ENCODE measurements at regions not wholly inside any gene's neighbourhood (a gene's known extent, or its start where the extent isn't known, plus 50 kb on each side); places are given as distances from the start of the nearest gene placed in this dataset.

- H3K36me3 ChIP-seq (ENCODE audit: insufficient read depth, low read length), result no peaks in the 10 kb centered on the region
- no peak overlapping the region for H3K4me3 ChIP-seq (ENCODE audit: low read length in 2 of 2)
- H3K4me1 Mint-ChIP-seq, result no peaks in the 10 kb centered on the region
- H3K36me3 Mint-ChIP-seq, result no peaks in the 10 kb centered on the region
- no peak overlapping the region for H3K4me3 Mint-ChIP-seq
- DNase-seq, result no peak
- H3K9me3 ChIP-seq (ENCODE audit: control insufficient read depth in 1 of 2, low read length in 2 of 2), result no peaks in the 10 kb centered on the region
- ChIA-PET CTCF (ENCODE audit: partially characterized antibody) (interaction anchor here (1.5 kb wide), 1 partner anchor 23 kb away, joined by 6 read pairs; no protein-coding TSS in a partner anchor), POLR2A (ENCODE audit: partially characterized antibody) (no interaction called here)
- H3K27ac ChIP-seq (ENCODE audit: low read depth, low read length), result no peak overlapping the region
- H3K27me3 ChIP-seq (ENCODE audit: insufficient read depth, low read length), result no peaks in the 10 kb centered on the region
- H3K27ac Mint-ChIP-seq, result no peak overlapping the region
- H3K27me3 Mint-ChIP-seq, result peaks cover under 1 to 1% of the 10 kb centered on the region in 2 donors
- H3K4me1 ChIP-seq (ENCODE audit: insufficient read depth, low read length), result no peaks in the 10 kb centered on the region
- H3K9me3 Mint-ChIP-seq, result no peaks in the 10 kb centered on the region
- intact Hi-C loops (cut with micrococcal nuclease), result no loop called here
Observed at GRCh38 chr6:44678252-44678935, 290.9 kb downstream of the CDC5L start.

GRCh38 chr6:44679438-44680201 is 292.1 kb downstream of the CDC5L start:
- H3K27ac Mint-ChIP-seq, result no peak overlapping the region
- no peaks in the 10 kb centered on the region for H3K36me3 Mint-ChIP-seq
- H3K27ac ChIP-seq (ENCODE audit: low read depth, low read length), result no peak overlapping the region
- H3K9me3 ChIP-seq (ENCODE audit: control insufficient read depth in 1 of 2, low read length in 2 of 2), result no peaks in the 10 kb centered on the region
- intact Hi-C loops (cut with micrococcal nuclease), result no loop called here
- H3K36me3 ChIP-seq (ENCODE audit: insufficient read depth, low read length), result no peaks in the 10 kb centered on the region
- ChIA-PET POLR2A (ENCODE audit: partially characterized antibody) (no interaction called here), CTCF (ENCODE audit: partially characterized antibody) (interaction anchor here (1.5 kb wide), 1 partner anchor 24 kb away, joined by 6 read pairs; no protein-coding TSS in a partner anchor)
- no peaks in the 10 kb centered on the region for H3K27me3 ChIP-seq (ENCODE audit: insufficient read depth, low read length)
- H3K4me1 ChIP-seq (ENCODE audit: insufficient read depth, low read length), result no peaks in the 10 kb centered on the region
- H3K9me3 Mint-ChIP-seq, result no peaks in the 10 kb centered on the region
- peaks cover 0 to 1% of the 10 kb centered on the region in 2 donors for H3K27me3 Mint-ChIP-seq
- no peaks in the 10 kb centered on the region for H3K4me1 Mint-ChIP-seq
- no peak overlapping the region for H3K4me3 Mint-ChIP-seq
- H3K4me3 ChIP-seq (ENCODE audit: low read length in 2 of 2), result no peak overlapping the region
- no peak for DNase-seq

GRCh38 chr6:44680202-44680720 is 292.8 kb downstream of the CDC5L start:
- ChIA-PET CTCF (ENCODE audit: partially characterized antibody) (no interaction called here), POLR2A (ENCODE audit: partially characterized antibody) (no interaction called here)
- Histone ChIP-seq H3K27ac (ENCODE audit: low read depth, low read length) (no peak overlapping the region), H3K4me1 (ENCODE audit: insufficient read depth, low read length) (no peaks in the 10 kb centered on the region), H3K4me3 (ENCODE audit: low read length in 2 of 2) (no peak overlapping the region), H3K9me3 (ENCODE audit: control insufficient read depth in 1 of 2, low read length in 2 of 2) (no peaks in the 10 kb centered on the region), H3K27me3 (ENCODE audit: insufficient read depth, low read length) (no peaks in the 10 kb centered on the region), H3K36me3 (ENCODE audit: insufficient read depth, low read length) (no peaks in the 10 kb centered on the region)
- Mint-ChIP-seq H3K27ac (no peak overlapping the region), H3K36me3 (no peaks in the 10 kb centered on the region), H3K9me3 (no peaks in the 10 kb centered on the region), H3K4me1 (no peaks in the 10 kb centered on the region), H3K4me3 (no peak overlapping the region), H3K27me3 (peaks cover 0 to 1% of the 10 kb centered on the region in 2 donors)
- intact Hi-C loops (cut with micrococcal nuclease), result no loop called here
- no peak for DNase-seq

- Mint-ChIP-seq H3K4me3 (no peak overlapping the region), H3K27ac (no peak overlapping the region), H3K27me3 (peaks cover 0 to 1% of the 10 kb centered on the region in 2 donors), H3K9me3 (peaks cover 0 to 3% (median 0%) of the 10 kb centered on the region in 8 donors), H3K36me3 (no peaks in the 10 kb centered on the region), H3K4me1 (no peaks in the 10 kb centered on the region)
- no peaks in the 10 kb centered on the region for H3K27me3 ChIP-seq (ENCODE audit: insufficient read depth, low read length)
- ChIA-PET POLR2A (ENCODE audit: partially characterized antibody) (no interaction called here), CTCF (ENCODE audit: partially characterized antibody) (no interaction called here)
- H3K9me3 ChIP-seq (ENCODE audit: control insufficient read depth in 1 of 2, low read length in 2 of 2), result no peaks in the 10 kb centered on the region
- H3K4me1 ChIP-seq (ENCODE audit: insufficient read depth, low read length), result no peaks in the 10 kb centered on the region
- H3K4me3 ChIP-seq (ENCODE audit: low read length in 2 of 2), result no peak overlapping the region
- no peak overlapping the region for H3K27ac ChIP-seq (ENCODE audit: low read depth, low read length)
- DNase-seq, result no peak
- no peaks in the 10 kb centered on the region for H3K36me3 ChIP-seq (ENCODE audit: insufficient read depth, low read length)
- intact Hi-C loops (cut with micrococcal nuclease), result no loop called here
Observed at GRCh38 chr6:44681761-44682160, 294.3 kb downstream of the CDC5L start.

GRCh38 chr6:44682280-44682679 is 294.8 kb downstream of the CDC5L start:
- H3K27me3 ChIP-seq (ENCODE audit: insufficient read depth, low read length), result no peaks in the 10 kb centered on the region
- H3K36me3 Mint-ChIP-seq, result no peaks in the 10 kb centered on the region
- H3K9me3 ChIP-seq (ENCODE audit: control insufficient read depth in 1 of 2, low read length in 2 of 2), result no peaks in the 10 kb centered on the region
- no peak overlapping the region for H3K27ac ChIP-seq (ENCODE audit: low read depth, low read length)
- H3K4me3 Mint-ChIP-seq, result no peak overlapping the region
- POLR2A ChIA-PET (ENCODE audit: partially characterized antibody), result no interaction called here
- peaks cover 0 to 6% (median under 1%) of the 10 kb centered on the region in 8 donors for H3K9me3 Mint-ChIP-seq
- no peak overlapping the region for H3K4me3 ChIP-seq (ENCODE audit: low read length in 2 of 2)
- H3K27ac Mint-ChIP-seq, result no peak overlapping the region
- no peaks in the 10 kb centered on the region for H3K4me1 Mint-ChIP-seq
- CTCF ChIA-PET (ENCODE audit: partially characterized antibody), result no interaction called here
- H3K36me3 ChIP-seq (ENCODE audit: insufficient read depth, low read length), result no peaks in the 10 kb centered on the region
- intact Hi-C loops (cut with micrococcal nuclease), result no loop called here
- no peak for DNase-seq
- peaks cover 0 to 1% of the 10 kb centered on the region in 2 donors for H3K27me3 Mint-ChIP-seq
- no peaks in the 10 kb centered on the region for H3K4me1 ChIP-seq (ENCODE audit: insufficient read depth, low read length)

GRCh38 chr6:44682987-44683779 is 295.7 kb downstream of the CDC5L start:
- Mint-ChIP-seq H3K27me3 (peaks cover 0 to 1% of the 10 kb centered on the region in 2 donors), H3K36me3 (no peaks in the 10 kb centered on the region), H3K27ac (peak overlapping the region in 1 of 7 donors; percentile 11), H3K4me1 (no peaks in the 10 kb centered on the region), H3K9me3 (peaks cover 0 to 8% (median 3%) of the 10 kb centered on the region in 8 donors), H3K4me3 (no peak overlapping the region)
- CTCF ChIA-PET (ENCODE audit: partially characterized antibody), result no interaction called here
- no peaks in the 10 kb centered on the region for H3K4me1 ChIP-seq (ENCODE audit: insufficient read depth, low read length)
- intact Hi-C loops (cut with micrococcal nuclease), result no loop called here
- H3K36me3 ChIP-seq (ENCODE audit: insufficient read depth, low read length), result no peaks in the 10 kb centered on the region
- POLR2A ChIA-PET (ENCODE audit: partially characterized antibody), result no interaction called here
- no peak overlapping the region for H3K27ac ChIP-seq (ENCODE audit: low read depth, low read length)
- H3K9me3 ChIP-seq (ENCODE audit: control insufficient read depth in 1 of 2, low read length in 2 of 2), result no peaks in the 10 kb centered on the region
- H3K27me3 ChIP-seq (ENCODE audit: insufficient read depth, low read length), result no peaks in the 10 kb centered on the region
- no peak for DNase-seq
- no peak overlapping the region for H3K4me3 ChIP-seq (ENCODE audit: low read length in 2 of 2)

GRCh38 chr6:44685213-44685612 is 297.7 kb downstream of the CDC5L start:
- H3K9me3 ChIP-seq (ENCODE audit: control insufficient read depth in 1 of 2, low read length in 2 of 2), result no peaks in the 10 kb centered on the region
- ChIA-PET CTCF (ENCODE audit: partially characterized antibody) (interaction anchor here (1.0 to 1.1 kb wide), 2 partner anchors 17 to 28 kb away, joined by 3 read pairs; no protein-coding TSS in a partner anchor), POLR2A (ENCODE audit: partially characterized antibody) (no interaction called here)
- H3K4me1 Mint-ChIP-seq, result peaks cover 0 to 2% (median 0%) of the 10 kb centered on the region in 4 donors
- no peaks in the 10 kb centered on the region for H3K36me3 ChIP-seq (ENCODE audit: insufficient read depth, low read length)
- no peak overlapping the region for H3K4me3 Mint-ChIP-seq
- no peaks in the 10 kb centered on the region for H3K27me3 ChIP-seq (ENCODE audit: insufficient read depth, low read length)
- no peak overlapping the region for H3K4me3 ChIP-seq (ENCODE audit: low read length in 2 of 2)
- no peak overlapping the region for H3K27ac Mint-ChIP-seq
- H3K27me3 Mint-ChIP-seq, result peaks cover 0 to 2% of the 10 kb centered on the region in 2 donors
- no peak overlapping the region for H3K27ac ChIP-seq (ENCODE audit: low read depth, low read length)
- no peak for DNase-seq
- peaks cover 0 to 17% (median 7%) of the 10 kb centered on the region in 8 donors for H3K9me3 Mint-ChIP-seq
- no peaks in the 10 kb centered on the region for H3K4me1 ChIP-seq (ENCODE audit: insufficient read depth, low read length)
- H3K36me3 Mint-ChIP-seq, result no peaks in the 10 kb centered on the region
- intact Hi-C loops (cut with micrococcal nuclease), result no loop called here
